ENCODE measurements at regions not wholly inside any gene's neighbourhood (a gene's known extent, or its start where the extent isn't known, plus 50 kb on each side); places are given as distances from the start of the nearest gene placed in this dataset.

GRCh38 chr4:181618896-181619295, 624.3 kb upstream of the TENM3 start:
- no peak for DNase-seq (ENCODE audit: low spot score in 2 of 2)
- 85 to 86% methylated on average over 5 of the region's 5 CpGs for WGBS, 2 donors
- intact Hi-C loops (cut with DNase I; ENCODE audit: low total_unique reads): no loop called here
- TF ChIP-seq CTCF (IDR thresholded peaks at IDR 0.05) (no peak), POLR2A (IDR thresholded peaks at IDR 0.05) (no peak)
- no peak overlapping the region for H3K4me3 ChIP-seq (ENCODE audit: low read depth, poor library complexity, severe bottlenecking)

- 56 to 76% methylated on average over 7 of the region's 7 CpGs for WGBS, 2 donors
- TF ChIP-seq CTCF (IDR thresholded peaks at IDR 0.05): no peak
- intact Hi-C loops (cut with DNase I; ENCODE audit: low total_unique reads): no loop called here
- DNase-seq (ENCODE audit: low spot score in 2 of 2): no peak
- no peak overlapping the region for H3K4me3 ChIP-seq (ENCODE audit: low read depth, poor library complexity, severe bottlenecking)
These were observed 623.6 kb upstream of the TENM3 start for GRCh38 chr4:181619651-181620050.

DNA sequence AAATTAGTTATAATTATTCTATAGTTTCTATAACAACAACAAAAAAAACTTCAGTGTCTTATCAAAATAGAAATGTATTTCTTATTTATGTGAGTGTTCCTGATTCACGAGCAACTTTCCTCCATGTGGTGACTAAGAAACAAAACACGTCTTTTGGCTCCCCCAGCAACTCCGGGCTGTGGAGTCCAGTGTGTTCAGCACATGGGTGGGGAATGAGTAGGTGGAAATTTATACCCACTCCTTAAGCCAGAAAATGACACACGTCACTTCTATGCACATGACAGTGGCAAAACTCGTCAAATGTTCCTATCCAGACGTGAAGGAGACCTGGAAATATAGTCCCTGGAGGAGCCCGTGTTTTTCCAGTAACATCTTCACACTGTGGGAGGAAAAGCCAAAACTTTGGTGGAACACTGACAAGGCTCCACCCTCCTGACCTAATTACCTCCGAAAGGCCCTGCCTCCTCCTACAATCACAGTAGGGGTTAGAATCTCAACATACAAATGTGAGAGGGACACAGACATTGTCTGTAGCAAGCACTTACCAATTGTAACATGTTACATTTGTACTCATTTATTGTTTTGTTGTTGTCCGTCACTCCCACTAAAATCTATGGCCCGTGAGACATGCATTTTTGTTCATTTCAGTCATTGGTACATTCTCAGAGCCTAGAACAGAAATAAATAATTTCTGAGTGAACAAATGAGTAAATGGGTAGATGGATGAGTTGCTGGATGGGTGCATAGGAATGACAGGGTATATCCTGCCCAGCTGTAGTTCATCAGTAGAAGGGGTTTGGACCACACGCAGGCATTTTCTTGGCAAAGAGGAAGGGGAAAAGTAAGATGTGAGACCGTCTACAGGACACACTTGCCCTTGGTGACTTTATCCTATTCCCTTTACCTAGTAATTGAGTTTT, 605.8 kb upstream of the TENM3 start:
- intact Hi-C loops (cut with DNase I; ENCODE audit: low total_unique reads): no loop called here
- no peak for DNase-seq (ENCODE audit: low spot score in 2 of 2)
- WGBS, 2 donors: 69 to 74% methylated on average over 12 of the region's 12 CpGs
- no peak overlapping the region for H3K4me3 ChIP-seq (ENCODE audit: low read depth, poor library complexity, severe bottlenecking)
- TF ChIP-seq POLR2A (IDR thresholded peaks at IDR 0.05) (no peak), CTCF (IDR thresholded peaks at IDR 0.05) (no peak)

DNA sequence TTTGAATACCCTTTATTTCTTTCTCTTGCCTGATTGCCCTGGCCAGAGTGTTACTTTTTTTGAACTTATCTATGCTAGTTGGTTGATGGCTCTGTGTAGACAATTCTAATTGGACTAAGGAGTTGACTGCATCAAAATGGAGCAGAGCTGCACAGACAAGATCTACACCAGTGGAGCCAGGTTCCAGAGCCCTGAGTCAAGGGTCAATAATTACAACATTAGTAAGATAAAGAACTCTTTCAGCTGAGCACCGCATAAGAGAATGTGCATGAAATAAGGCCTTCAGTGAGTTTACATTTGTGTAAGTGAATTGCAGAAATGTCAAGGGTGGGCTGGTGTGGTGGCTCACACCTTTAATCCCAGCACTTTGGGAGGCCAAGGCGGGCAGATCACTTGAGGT, 599.7 kb upstream of the TENM3 start:
- DNase-seq (ENCODE audit: low spot score in 2 of 2): no peak
- intact Hi-C loops (cut with DNase I; ENCODE audit: low total_unique reads): no loop called here
- 88 to 93% methylated on average over 2 of the region's 2 CpGs for WGBS, 2 donors
- TF ChIP-seq CTCF (IDR thresholded peaks at IDR 0.05) (no peak), POLR2A (IDR thresholded peaks at IDR 0.05) (no peak)
- H3K4me3 ChIP-seq (ENCODE audit: low read depth, poor library complexity, severe bottlenecking): no peak overlapping the region

DNA sequence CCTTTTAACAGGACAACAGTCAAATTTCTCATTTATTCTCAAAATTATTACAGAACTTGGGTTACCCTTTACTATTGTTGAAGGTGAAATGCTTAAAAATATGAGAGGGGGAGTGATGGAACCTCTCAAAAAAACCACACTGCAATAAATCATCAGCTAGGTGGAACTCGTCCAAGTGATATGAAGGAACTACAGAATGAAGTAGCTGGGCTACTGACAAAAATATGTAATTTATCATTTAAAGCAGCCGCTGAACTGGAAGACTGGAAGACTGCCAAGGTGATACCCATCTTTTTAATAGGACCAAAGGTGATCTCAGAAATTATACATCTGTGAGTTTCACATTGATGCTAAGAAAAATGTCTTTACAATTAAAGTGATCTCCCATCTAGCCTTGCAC, 597.7 kb upstream of the TENM3 start:
- no peak for DNase-seq (ENCODE audit: low spot score in 2 of 2)
- TF ChIP-seq CTCF (IDR thresholded peaks at IDR 0.05): no peak
- no peak for TF ChIP-seq POLR2A (IDR thresholded peaks at IDR 0.05)
- 30 to 31% methylated on average over 2 of the region's 2 CpGs for WGBS, 2 donors
- no peak overlapping the region for H3K4me3 ChIP-seq (ENCODE audit: low read depth, poor library complexity, severe bottlenecking)
- intact Hi-C loops (cut with DNase I; ENCODE audit: low total_unique reads): no loop called here

DNA sequence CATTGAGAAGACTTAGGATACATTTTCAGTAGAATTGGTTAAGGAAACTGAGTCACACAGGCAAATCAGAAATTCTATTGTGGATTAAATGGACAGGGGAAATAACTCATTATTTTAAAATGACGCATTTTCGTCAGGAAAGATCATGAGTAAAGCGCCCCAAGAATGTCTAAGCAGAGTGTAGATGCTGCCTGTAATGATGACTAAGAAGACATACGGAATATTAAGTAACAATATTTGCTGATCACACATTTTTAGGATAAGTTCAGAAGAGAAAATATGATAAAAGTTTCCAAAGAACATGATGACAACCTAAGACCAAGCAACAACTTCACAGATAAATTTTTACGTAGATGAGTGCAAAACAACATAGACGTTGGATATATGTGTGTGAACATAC, 596.3 kb upstream of the TENM3 start:
- DNase-seq (ENCODE audit: low spot score in 2 of 2): no peak
- H3K4me3 ChIP-seq (ENCODE audit: low read depth, poor library complexity, severe bottlenecking): no peak overlapping the region
- intact Hi-C loops (cut with DNase I; ENCODE audit: low total_unique reads): no loop called here
- WGBS, 2 donors: 81 to 82% methylated on average over 6 of the region's 6 CpGs
- TF ChIP-seq CTCF (IDR thresholded peaks at IDR 0.05): no peak
- no peak for TF ChIP-seq POLR2A (IDR thresholded peaks at IDR 0.05)
